Uterus (tissue), 2 donors: ENCODE measurements at regions not wholly inside any gene's neighbourhood (a gene's known extent, or its start where the extent isn't known, plus 50 kb on each side); places are given as distances from the start of the nearest gene placed in this dataset.

Experiments used
- CTCF ChIP-seq, 4 experiments: fragments of 200-600 bp in 2 of 4; fragments of 450-650 bp in 2 of 4; sonication (generic) in 2 of 4; IDR thresholded peaks; one replicate each; pipeline ENCODE4 v1.5.1; 2016 to 2019; ENCODE audit warnings: antibody characterized with exemption in 4 of 4, mild to moderate bottlenecking in 2 of 4, moderate library complexity in 1 of 4
- POLR2A ChIP-seq, 2 donors: fragments of 450-650 bp; IDR thresholded peaks; one replicate each; pipeline ENCODE4 v1.6.1; 2016; ENCODE audit warnings: antibody characterized with exemption in 2 of 2, mild to moderate bottlenecking in 1 of 2, moderate library complexity in 1 of 2

GRCh38 chr20:2203436-2203835 lies 92.4 kb upstream of the TGM3 start:
- TF ChIP-seq CTCF (IDR thresholded peaks at IDR 0.05) (no peak), POLR2A (IDR thresholded peaks at IDR 0.05) (no peak)
